ENCODE measurements at regions not wholly inside any gene's neighbourhood (a gene's known extent, or its start where the extent isn't known, plus 50 kb on each side); places are given as distances from the start of the nearest gene placed in this dataset.
A peak's percentile ranks its signal among the peaks of the same experiment; 100 is the strongest.
"Not testable (repeated sequence)": the region's sequence is repeated elsewhere in the genome, so short reads cannot be mapped to it uniquely, and the experiment has no call there.

- no peak for DNase-seq (ENCODE audit: low read depth in 2 of 2)
These were observed 335.5 kb upstream of the CHORDC1 start for GRCh38 chr11:90558328-90558865.

GRCh38 chr11:90556606-90557005 lies 333.8 kb upstream of the CHORDC1 start:
- DNase-seq (ENCODE audit: low read depth in 2 of 2), result no peak

- DNase-seq (ENCODE audit: low read depth in 2 of 2), result no peak
These were observed 333.2 kb upstream of the CHORDC1 start for GRCh38 chr11:90556026-90556425.

- no peak for DNase-seq (ENCODE audit: low read depth in 2 of 2)
These were observed 332.6 kb upstream of the CHORDC1 start for GRCh38 chr11:90555477-90555876.

GRCh38 chr11:90542092-90542491 lies 319.2 kb upstream of the CHORDC1 start:
- DNase-seq (ENCODE audit: low read depth in 2 of 2), result no peak

- DNase-seq (ENCODE audit: low read depth in 2 of 2), result no peak
These were observed 313.5 kb upstream of the CHORDC1 start for GRCh38 chr11:90536301-90536700.

- DNase-seq (ENCODE audit: low read depth in 2 of 2), result no peak
These were observed 309.3 kb upstream of the CHORDC1 start for GRCh38 chr11:90532125-90532524.

- DNase-seq (ENCODE audit: low read depth in 2 of 2), result no peak
These were observed 308.2 kb upstream of the CHORDC1 start for GRCh38 chr11:90531001-90531400.

GRCh38 chr11:90525962-90526361 lies 303.1 kb upstream of the CHORDC1 start:
- no peak for DNase-seq (ENCODE audit: low read depth in 2 of 2)

GRCh38 chr11:90512846-90513245 lies 290.0 kb upstream of the CHORDC1 start:
- no peak for DNase-seq (ENCODE audit: low read depth in 2 of 2)

- no peak for DNase-seq (ENCODE audit: low read depth in 2 of 2)
These were observed 288.0 kb upstream of the CHORDC1 start for GRCh38 chr11:90510839-90511238.

- DNase-seq (ENCODE audit: low read depth in 2 of 2), result no peak
These were observed 278.2 kb upstream of the CHORDC1 start for GRCh38 chr11:90500922-90501568.

- no peak for DNase-seq (ENCODE audit: low read depth in 2 of 2)
These were observed 273.9 kb upstream of the CHORDC1 start for GRCh38 chr11:90496722-90497121.

- no peak for DNase-seq (ENCODE audit: low read depth in 2 of 2)
These were observed 270.5 kb upstream of the CHORDC1 start for GRCh38 chr11:90493379-90493778.

- DNase-seq (ENCODE audit: low read depth in 2 of 2), result no peak
These were observed 268.6 kb upstream of the CHORDC1 start for GRCh38 chr11:90491466-90491865.

- peak in 1 of 2 donors; percentile 9 for DNase-seq (ENCODE audit: low read depth in 2 of 2)
These were observed 253.7 kb upstream of the CHORDC1 start for GRCh38 chr11:90476442-90477007.

- DNase-seq (ENCODE audit: low read depth in 2 of 2), result no peak
These were observed 246.1 kb upstream of the CHORDC1 start for GRCh38 chr11:90468923-90469322.

- no peak for DNase-seq (ENCODE audit: low read depth in 2 of 2)
These were observed 242.7 kb upstream of the CHORDC1 start for GRCh38 chr11:90465553-90465952.

- DNase-seq (ENCODE audit: low read depth in 2 of 2), result not testable (repeated sequence)
These were observed 232.6 kb upstream of the CHORDC1 start for GRCh38 chr11:90455347-90455920.

- DNase-seq (ENCODE audit: low read depth in 2 of 2), result no peak
These were observed 230.7 kb upstream of the CHORDC1 start for GRCh38 chr11:90453525-90453924.

- no peak for DNase-seq (ENCODE audit: low read depth in 2 of 2)
These were observed 226.8 kb upstream of the CHORDC1 start for GRCh38 chr11:90449606-90450005.

- DNase-seq (ENCODE audit: low read depth in 2 of 2), result no peak
These were observed 225.4 kb upstream of the CHORDC1 start for GRCh38 chr11:90448256-90448655.

- DNase-seq (ENCODE audit: low read depth in 2 of 2), result no peak
These were observed 224.8 kb upstream of the CHORDC1 start for GRCh38 chr11:90447618-90448017.
